PC-3 (cell line): ENCODE measurements at regions not wholly inside any gene's neighbourhood (a gene's known extent, or its start where the extent isn't known, plus 50 kb on each side); places are given as distances from the start of the nearest gene placed in this dataset.

Experiments used
- ATAC-seq: fragments of 200-7000 bp; cut with Tn5 transposase; 2 replicates; pipeline ENCODE4 v1.9.1; 2020; ENCODE audit warnings: mild to moderate bottlenecking, moderate library complexity
- BruUV-seq: library from RNA; stranded (reverse); fragments of 400-500 nt; replicated peaks from 2 replicates; lab custom pipeline; 2021; lab: Mats Ljungman, UMichigan
- CTCF ChIA-PET: fragments of 300-600 bp; sonication (Branson Sonifier 250); formaldehyde crosslinking; loops from one replicate; lab custom pipeline; 2022; ENCODE audit warnings: antibody characterized with exemption; lab: Charles Lee
- POLR2A ChIA-PET: fragments of 300-600 bp; sonication (Branson Sonifier 250); formaldehyde crosslinking; loops from one replicate; lab custom pipeline; 2022; ENCODE audit warnings: antibody characterized with exemption; ENCODE audit not compliant: unreplicated experiment; lab: Charles Lee
- DNase-seq: peaks from one replicate; pipeline ENCODE4 v3.0.0-alpha.2; 2015
- H2AFZ ChIP-seq: fragments of 300-600 bp; sonication (generic); 2 replicates; pipeline ENCODE4 v1.6.0; 2016; ENCODE audit warnings: antibody characterized with exemption, low read length
- H3F3A ChIP-seq: fragments of 300-600 bp; sonication (generic); one replicate; pipeline ENCODE4 v1.6.0; 2017; ENCODE audit warnings: antibody characterized with exemption, low read length, control low read depth, mild to moderate bottlenecking; ENCODE audit not compliant: unreplicated experiment
- H3K27ac ChIP-seq: fragments of 300-600 bp; sonication (generic); 2 replicates; pipeline ENCODE4 v1.5.1; 2016; ENCODE audit warnings: mild to moderate bottlenecking, low read length
- H3K27me3 ChIP-seq: fragments of 300-600 bp; sonication (generic); 2 replicates; pipeline ENCODE4 v1.6.1; 2016; ENCODE audit warnings: low read length, mixed read lengths
- H3K36me3 ChIP-seq: fragments of 300-600 bp; sonication (generic); 2 replicates; pipeline ENCODE4 v1.6.1; 2016; ENCODE audit warnings: low read depth, mixed run types, low read length, mixed read lengths
- H3K4me1 ChIP-seq: fragments of 300-600 bp; sonication (generic); 2 replicates; pipeline ENCODE4 v1.5.1; 2016; ENCODE audit warnings: low read length; ENCODE audit not compliant: insufficient read depth
- H3K4me2 ChIP-seq: fragments of 300-600 bp; sonication (generic); 2 replicates; pipeline ENCODE4 v1.6.0; 2016; ENCODE audit warnings: low read length
- H3K4me3 ChIP-seq: fragments of 300-600 bp; sonication (generic); 2 replicates; pipeline ENCODE4 v1.5.1; 2016; ENCODE audit warnings: mild to moderate bottlenecking, low read length, mixed read lengths
- H3K79me2 ChIP-seq: fragments of 300-600 bp; sonication (generic); 2 replicates; pipeline ENCODE4 v1.6.1; 2017; ENCODE audit warnings: low read length, mixed read lengths
- H3K9ac ChIP-seq: fragments of 300-600 bp; sonication (generic); 2 replicates; pipeline ENCODE4 v1.6.0; 2016; ENCODE audit warnings: mild to moderate bottlenecking, low read length
- H3K9me2 ChIP-seq: fragments of 300-600 bp; sonication (generic); replicated peaks from 2 replicates; pipeline ENCODE4 v1.6.1; 2016; ENCODE audit warnings: mixed run types, low read length, mixed read lengths
- H3K9me3 ChIP-seq: fragments of 300-600 bp; sonication (generic); 2 replicates; pipeline ENCODE4 v1.6.1; 2016; ENCODE audit warnings: low read length, mixed read lengths
- H4K20me1 ChIP-seq: fragments of 300-600 bp; sonication (generic); 2 replicates; pipeline ENCODE4 v1.6.1; 2016; ENCODE audit warnings: low read length, mixed read lengths
- EZH2 ChIP-seq: fragments of 300-600 bp; sonication (generic); IDR thresholded peaks from one replicate; pipeline ENCODE4 v1.6.1; 2017; ENCODE audit warnings: antibody characterized with exemption, mild to moderate bottlenecking, low read length; ENCODE audit not compliant: unreplicated experiment
- EZH2phosphoT487 ChIP-seq: fragments of 300-600 bp; sonication (generic); IDR thresholded peaks from 2 replicates; pipeline ENCODE4 v1.6.1; 2018; ENCODE audit warnings: mild to moderate bottlenecking, antibody characterized with exemption, low read length, borderline replicate concordance
- intact Hi-C: fragments of 100-400 bp; cut with micrococcal nuclease; formaldehyde crosslinking; loops from 2 replicates; pipeline ENCODE4 v1.9.0; 2023
- TF ChIP-seq, protein P1 (sequence below): fragments of 300-600 bp; sonication (generic); conservative IDR thresholded peaks from 2 replicates; pipeline ENCODE4 v1.5.1; 2017; ENCODE audit warnings: antibody characterized with exemption, low read depth, mild to moderate bottlenecking, low read length

DNA sequence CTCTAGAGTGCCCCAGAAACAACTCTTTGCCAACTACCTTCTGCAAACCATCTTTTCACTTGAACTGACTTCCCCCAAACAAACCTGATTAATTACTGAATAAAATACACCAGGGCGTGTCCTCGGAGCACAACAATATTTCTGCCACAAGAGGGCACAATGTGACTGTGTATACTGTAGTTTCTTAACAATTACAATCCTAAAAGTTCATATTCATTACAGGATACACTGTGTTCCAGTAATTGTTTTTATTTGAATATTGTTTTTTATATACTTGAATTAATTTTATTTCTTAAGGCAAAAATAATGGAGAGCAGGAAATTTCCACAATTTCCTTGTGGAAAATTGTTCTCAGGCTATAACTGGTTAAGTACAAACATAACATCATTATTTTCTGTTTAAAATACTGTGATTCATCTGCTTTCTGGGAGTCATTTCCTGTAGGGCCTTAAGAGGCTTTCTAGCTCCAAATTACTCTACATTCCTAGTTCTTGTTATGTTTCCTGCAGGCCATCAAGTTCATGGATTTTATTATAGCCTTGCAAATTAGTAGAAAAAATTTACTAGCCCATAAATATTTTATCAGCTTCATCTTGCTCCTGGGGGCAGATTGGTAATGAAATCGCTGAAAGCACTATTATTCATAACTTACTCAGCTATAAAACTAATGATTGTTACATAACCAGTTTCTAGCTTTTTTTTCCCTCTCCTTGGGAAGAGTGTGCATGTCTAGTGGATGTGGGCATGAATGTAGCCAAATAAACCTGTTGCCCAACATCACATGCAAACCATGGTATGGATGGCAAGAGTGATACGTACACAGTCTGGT, 51.9 kb upstream of the SLC22A16 start:
- H3K4me3 ChIP-seq: peak overlapping the region; percentile 10; the same call in 1 of the 2 replicates
- CTCF ChIA-PET: interaction anchor here (0.6 to 1.0 kb wide), 4 partner anchors 19 to 408 kb away, joined by 3 to 4 read pairs (median 4); partner anchors contain the start of gene AMD1
- TF ChIP-seq EZH2phosphoT487: no peak
- TF ChIP-seq, protein P1, sequence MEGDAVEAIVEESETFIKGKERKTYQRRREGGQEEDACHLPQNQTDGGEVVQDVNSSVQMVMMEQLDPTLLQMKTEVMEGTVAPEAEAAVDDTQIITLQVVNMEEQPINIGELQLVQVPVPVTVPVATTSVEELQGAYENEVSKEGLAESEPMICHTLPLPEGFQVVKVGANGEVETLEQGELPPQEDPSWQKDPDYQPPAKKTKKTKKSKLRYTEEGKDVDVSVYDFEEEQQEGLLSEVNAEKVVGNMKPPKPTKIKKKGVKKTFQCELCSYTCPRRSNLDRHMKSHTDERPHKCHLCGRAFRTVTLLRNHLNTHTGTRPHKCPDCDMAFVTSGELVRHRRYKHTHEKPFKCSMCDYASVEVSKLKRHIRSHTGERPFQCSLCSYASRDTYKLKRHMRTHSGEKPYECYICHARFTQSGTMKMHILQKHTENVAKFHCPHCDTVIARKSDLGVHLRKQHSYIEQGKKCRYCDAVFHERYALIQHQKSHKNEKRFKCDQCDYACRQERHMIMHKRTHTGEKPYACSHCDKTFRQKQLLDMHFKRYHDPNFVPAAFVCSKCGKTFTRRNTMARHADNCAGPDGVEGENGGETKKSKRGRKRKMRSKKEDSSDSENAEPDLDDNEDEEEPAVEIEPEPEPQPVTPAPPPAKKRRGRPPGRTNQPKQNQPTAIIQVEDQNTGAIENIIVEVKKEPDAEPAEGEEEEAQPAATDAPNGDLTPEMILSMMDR: peak; percentile 80
- no peaks in the 10 kb centered on the region for H3K36me3 ChIP-seq
- H3K9ac ChIP-seq: peak overlapping the region; percentile 70
- H3K27me3 ChIP-seq: no peaks in the 10 kb centered on the region
- H3K4me2 ChIP-seq: peak overlapping the region; percentile 66
- no peaks in the 10 kb centered on the region for H3F3A ChIP-seq
- intact Hi-C loops: loop anchor here (1.0 to 5.0 kb wide), 8 partner anchors 46 to 471 kb away; partner anchors contain the start of gene CDK19
- H3K27ac ChIP-seq: peak overlapping the region; percentile 90
- ATAC-seq: peak; percentile 68
- 0 out of 2 replicates have a peak overlapping the region, but pooled peaks have one; percentile 25 for H2AFZ ChIP-seq
- DNase-seq: peak; percentile 95
- H4K20me1 ChIP-seq: no peaks in the 10 kb centered on the region
- H3K4me1 ChIP-seq: peaks cover 43% of the 10 kb centered on the region
- no peaks in the 10 kb centered on the region for H3K79me2 ChIP-seq
- BruUV-seq: no TSS peak
- POLR2A ChIA-PET: interaction anchor here (0.6 to 1.0 kb wide), 3 partner anchors 9 to 346 kb away, joined by 3 to 8 read pairs (median 3); partner anchors contain the start of gene AMD1
- H3K9me3 ChIP-seq: 0 out of 2 replicates have a peak, but pooled peaks cover 5% of the 10 kb centered on the region
- no peaks in the 10 kb centered on the region for H3K9me2 ChIP-seq

GRCh38 chr6:110527516-110527915, 51.1 kb upstream of the SLC22A16 start:
- Histone ChIP-seq H3K36me3 (no peaks in the 10 kb centered on the region), H3K9me2 (no peaks in the 10 kb centered on the region), H3K27me3 (no peaks in the 10 kb centered on the region), H3K9ac (peak overlapping the region; percentile 67), H3K4me1 (peaks cover 43% of the 10 kb centered on the region), H3K79me2 (no peaks in the 10 kb centered on the region), H3K27ac (peak overlapping the region; percentile 90), H3K4me2 (peak overlapping the region; percentile 66), H2AFZ (0 out of 2 replicates have a peak overlapping the region, but pooled peaks have one; percentile 25), H3F3A (no peaks in the 10 kb centered on the region), H3K4me3 (no peak overlapping the region), H4K20me1 (no peaks in the 10 kb centered on the region), H3K9me3 (0 out of 2 replicates have a peak, but pooled peaks cover 5% of the 10 kb centered on the region)
- intact Hi-C loops: loop anchor here (5.0 kb wide), 1 partner anchor 135 kb away; no protein-coding TSS in a partner anchor
- ChIA-PET CTCF (interaction anchor here (0.6 to 1.0 kb wide), 2 partner anchors 20 to 471 kb away, joined by 4 to 5 read pairs; no protein-coding TSS in a partner anchor), POLR2A (no interaction called here)
- BruUV-seq: TSS peak; percentile 25
- no peak for ATAC-seq
- DNase-seq: no peak
- no peak for TF ChIP-seq EZH2phosphoT487
- TF ChIP-seq, protein P1: no peak
- no peak for TF ChIP-seq EZH2
